ENCODE measurements at regions not wholly inside any gene's neighbourhood (a gene's known extent, or its start where the extent isn't known, plus 50 kb on each side); places are given as distances from the start of the nearest gene placed in this dataset.

GRCh38 chr14:105927096-105928060 is 401.0 kb downstream of the TMEM121 start:
- TF ChIP-seq POLR2A (IDR thresholded peaks at IDR 0.05) (no peak), CTCF (IDR thresholded peaks at IDR 0.05) (no peak)
